DMS79 treated with DMSO at 0.1 percent for 48 hours (cell line): ENCODE measurements at regions not wholly inside any gene's neighbourhood (a gene's known extent, or its start where the extent isn't known, plus 50 kb on each side); places are given as distances from the start of the nearest gene placed in this dataset.

Source experiments
- DNase-seq: peaks from one replicate; lab custom pipeline; 2025; lab: John Stamatoyannopoulos, UW

DNA sequence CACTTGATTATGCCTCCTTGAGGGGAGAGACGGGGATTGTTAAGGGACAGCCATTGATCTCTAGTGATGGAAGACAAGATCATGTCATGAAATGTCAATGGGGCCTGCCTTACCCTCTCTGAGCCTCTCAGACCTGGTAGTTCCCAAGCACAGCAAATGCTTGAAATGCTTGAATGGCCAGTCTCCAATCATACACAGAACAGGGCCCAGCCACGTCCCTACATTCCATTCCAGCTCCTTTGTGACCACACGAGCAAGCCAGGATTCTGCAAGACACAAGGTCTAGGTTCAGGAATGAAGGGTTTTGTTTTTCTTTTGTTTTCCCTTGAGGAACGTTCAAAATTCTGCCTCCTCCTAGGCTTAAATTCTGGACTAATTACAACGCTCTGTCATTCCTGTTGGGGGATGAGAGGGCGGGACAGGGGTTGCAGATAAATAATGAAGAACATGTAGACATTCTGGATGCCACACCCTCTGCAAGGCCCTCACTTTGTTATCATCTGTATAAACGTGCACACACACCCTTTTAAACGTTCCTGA is 98.1 kb upstream of the YPEL5 start:
- no peak for DNase-seq

DNA sequence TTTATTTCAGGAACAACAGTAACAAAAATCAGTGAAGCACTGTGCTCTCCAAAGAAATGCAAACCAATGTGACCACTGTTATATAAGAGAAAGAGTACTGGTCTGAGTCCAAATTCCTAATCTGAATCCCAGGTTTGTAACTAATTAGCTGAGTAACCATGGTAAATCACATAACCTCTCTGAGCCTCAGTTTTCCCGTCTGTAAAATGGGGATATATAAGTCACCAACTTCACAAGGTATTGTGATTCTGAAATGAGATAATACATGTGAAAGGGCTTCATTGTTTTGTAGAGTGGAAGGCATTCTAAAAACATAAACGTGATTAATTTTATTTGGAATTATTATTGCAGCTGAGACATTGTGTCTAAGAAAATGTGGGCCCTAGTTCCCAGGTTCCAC is 91.3 kb upstream of the YPEL5 start:
- no peak for DNase-seq

DNA sequence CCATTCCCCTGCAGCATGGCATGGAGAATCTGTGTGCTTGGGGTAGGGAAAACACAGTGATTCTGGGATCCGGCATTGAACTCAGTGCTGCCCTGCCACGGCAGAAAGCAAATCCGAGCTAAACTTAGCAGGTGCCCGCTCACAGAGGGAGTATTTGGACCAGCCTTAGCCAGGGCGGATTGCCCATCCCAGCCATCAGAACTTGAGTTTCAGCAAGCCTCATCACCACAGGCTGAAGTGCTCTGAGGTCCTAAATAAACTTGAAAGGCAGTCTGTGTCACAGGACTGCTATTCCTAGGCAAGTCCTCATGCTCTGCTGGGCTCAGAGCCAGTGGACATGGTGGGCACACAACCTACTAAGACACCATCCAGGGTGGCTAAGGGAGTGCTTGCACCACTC is 86.2 kb upstream of the YPEL5 start:
- no peak for DNase-seq

DNA sequence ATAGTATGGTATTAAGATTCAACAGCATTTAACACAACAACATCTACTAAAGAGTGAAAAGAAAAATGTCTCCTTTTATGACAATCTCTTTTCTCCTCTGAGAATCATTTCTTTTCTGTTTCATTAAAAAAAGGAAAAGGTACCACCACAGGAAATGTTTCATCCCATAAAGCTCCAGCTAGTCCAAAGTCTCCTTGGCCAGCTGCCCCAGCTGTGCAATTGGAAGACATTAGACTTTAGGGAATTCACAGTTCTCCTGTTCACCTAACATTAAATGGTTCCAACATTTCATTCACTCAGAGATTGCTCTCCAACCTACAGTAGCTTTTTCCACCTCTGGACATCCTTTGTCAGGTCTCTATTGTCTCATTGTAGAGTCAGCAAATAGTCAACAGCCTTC is 78.7 kb upstream of the YPEL5 start:
- DNase-seq, result no peak

DNA sequence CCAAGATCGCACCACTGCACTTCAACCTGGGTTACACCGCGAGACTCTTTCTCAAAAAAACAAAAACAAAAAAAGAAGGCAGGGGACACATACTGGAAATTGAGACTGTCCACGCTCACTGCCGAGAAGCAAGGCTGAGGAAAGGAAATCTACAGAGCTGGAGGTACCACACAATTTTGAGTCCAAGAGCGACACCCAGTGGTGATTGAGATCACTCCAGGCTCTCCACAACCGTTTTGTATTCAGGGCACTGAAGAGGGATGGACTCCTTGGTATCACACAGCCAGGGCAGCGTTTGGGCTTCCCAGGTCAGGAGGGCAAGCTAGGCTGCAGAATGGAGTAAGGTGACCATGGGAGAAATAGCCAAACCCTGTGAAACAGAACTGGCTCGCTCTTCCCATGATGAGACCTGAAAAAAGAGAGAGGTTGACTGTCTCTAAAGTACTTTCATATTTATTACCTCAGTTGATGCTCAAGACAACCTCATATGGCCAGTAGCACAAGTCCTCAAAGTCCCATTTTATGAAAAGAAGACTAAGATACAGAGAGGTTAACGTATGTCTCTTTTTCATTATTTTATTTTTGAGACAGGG is 74.5 kb upstream of the YPEL5 start:
- DNase-seq, result peak; percentile 79

DNA sequence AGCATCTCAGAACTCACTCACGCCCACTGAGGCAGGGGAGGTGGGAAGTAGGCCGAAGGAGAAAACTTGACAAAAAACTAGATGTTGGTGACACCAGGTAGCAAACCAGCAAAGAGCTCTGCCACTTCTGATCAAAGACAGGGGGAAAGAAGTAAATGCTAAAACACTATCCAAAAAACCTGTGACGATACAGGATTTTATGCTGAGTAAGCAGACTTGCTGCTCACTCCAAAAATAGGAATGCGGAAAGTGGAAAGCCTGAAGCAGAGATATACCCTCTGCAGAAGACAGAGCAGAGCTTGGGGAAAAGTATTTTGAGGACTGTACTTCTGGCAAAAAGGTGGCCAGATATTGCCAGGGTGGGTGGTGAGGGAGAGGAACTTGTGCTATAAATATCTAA is 73.3 kb upstream of the YPEL5 start:
- no peak for DNase-seq

DNA sequence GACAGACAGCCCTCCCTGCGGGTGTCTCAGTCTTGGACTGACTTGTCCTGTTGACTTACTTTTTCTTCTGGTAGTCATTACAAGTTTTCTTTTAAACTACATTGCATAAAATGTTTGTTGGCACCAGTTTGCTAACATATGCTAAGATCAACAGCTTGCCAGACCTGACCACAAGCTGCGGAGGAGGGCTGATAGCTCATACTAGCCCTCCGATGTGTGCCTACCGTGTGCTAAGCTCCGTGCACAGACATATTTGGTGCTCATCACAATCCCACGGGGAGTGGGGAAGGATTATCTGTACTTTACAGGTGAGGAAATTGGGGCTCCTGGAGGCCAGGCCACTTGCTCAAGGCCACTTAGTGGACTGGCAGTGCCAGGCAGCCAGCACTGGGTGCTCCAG is 72.8 kb upstream of the YPEL5 start:
- DNase-seq, result no peak

DNA sequence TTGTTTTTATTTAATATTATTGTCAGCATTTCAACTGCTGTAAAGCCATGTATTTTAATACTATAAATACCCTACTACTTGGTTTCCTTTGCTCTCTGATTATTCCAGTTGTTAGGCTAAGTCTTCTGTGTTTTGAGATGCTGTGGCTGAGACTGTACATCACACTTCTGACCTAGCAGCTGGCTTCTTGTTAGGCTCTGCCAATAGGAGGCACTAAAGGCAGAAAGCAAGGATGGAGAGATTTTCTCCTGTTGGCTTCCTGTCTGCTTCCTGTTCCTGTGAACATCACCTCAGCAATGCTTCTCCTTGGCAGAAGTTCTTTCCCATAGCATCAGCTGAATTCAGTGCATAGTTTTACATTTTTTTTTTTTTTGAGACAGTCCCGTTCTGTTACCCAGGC is 68.3 kb upstream of the YPEL5 start:
- no peak for DNase-seq

DNA sequence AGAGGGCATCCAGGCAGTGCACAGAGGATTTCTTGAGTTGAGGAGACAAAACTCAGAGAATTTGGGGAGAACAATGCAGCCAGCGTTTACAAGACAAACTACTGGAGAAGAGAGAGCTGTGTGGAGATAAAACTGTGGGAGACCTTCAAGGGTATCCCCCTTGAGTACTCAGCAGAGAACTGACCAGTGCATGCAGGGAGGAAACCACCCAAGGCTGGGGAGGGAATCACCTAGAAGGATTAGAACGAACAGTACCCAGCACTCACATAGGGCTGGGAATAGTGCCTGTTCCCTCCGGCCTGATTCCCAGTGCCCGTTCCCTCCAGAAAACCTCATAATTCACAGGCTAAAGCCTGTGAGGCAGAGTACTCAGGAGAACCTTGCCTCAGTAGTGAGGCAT is 61.9 kb upstream of the YPEL5 start:
- DNase-seq, result no peak

DNA sequence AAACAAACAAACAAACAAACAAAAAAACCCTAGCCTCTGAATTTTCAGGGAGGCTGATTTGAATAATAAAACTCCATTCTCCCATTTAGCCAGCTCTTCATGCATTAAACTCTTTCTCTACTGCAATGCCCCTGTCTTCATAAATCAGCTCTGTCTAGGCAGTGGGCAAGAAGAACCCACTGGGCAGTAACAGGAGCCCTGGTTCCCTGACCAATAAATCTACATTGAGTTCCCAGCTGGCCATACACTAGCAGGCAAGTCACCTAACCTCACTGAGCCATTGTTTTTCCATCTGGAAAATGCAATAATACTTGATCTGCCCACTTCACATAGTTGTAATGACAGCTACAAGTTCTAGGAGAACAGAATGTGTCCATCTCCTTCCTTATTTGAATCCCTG is 57.6 kb upstream of the YPEL5 start:
- DNase-seq, result no peak

DNA sequence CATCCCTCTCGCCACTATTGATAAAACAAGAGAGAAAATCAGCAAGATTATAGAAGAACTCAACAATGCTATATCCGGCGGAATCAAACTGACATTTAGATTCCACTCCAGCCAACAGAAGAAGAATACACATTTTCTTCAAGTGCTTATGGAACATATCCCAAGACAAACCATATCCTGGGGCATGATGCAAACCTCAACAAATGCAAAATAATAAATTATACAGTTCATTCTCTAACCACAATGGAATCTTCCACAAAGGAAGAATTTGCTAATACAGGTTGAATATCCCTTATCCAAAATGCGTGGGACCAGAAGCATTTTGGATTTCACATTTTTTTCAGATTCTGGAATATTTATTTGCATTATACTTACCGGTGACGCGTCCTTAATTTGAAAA is 51.4 kb upstream of the YPEL5 start:
- DNase-seq, result no peak

DNA sequence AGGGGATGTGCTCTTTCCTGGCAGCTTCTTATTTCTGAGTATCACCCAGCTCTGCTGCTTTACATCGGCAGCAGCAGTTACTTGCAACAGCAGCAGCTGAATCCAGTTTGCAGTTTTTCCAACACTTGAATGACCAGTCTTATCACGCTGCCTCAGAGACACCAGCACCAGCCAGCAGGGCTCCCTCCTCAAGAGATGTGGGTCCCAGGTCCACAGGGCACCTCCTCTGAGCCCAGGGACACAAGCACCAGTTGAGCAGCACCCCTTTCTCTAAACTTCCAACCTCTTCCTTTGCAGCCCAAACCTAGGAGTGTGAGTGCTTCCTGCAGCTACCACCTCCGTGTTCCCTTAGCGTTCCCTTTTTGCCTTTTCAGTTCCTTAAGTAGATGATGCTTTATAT is 50.4 kb upstream of the YPEL5 start:
- DNase-seq, result no peak
